ENCODE measurements at regions not wholly inside any gene's neighbourhood (a gene's known extent, or its start where the extent isn't known, plus 50 kb on each side); places are given as distances from the start of the nearest gene placed in this dataset.

- DNase-seq = no peak
Measured at GRCh38 chr5:167965710-167966109, 325.7 kb upstream of the WWC1 start.

- no peak for DNase-seq
Measured at GRCh38 chr5:167966979-167967378, 324.5 kb upstream of the WWC1 start.

- no peak for DNase-seq
Measured at GRCh38 chr5:167967494-167968177, 323.8 kb upstream of the WWC1 start.

GRCh38 chr5:167968837-167969236 is 322.6 kb upstream of the WWC1 start:
- no peak for DNase-seq

DNA sequence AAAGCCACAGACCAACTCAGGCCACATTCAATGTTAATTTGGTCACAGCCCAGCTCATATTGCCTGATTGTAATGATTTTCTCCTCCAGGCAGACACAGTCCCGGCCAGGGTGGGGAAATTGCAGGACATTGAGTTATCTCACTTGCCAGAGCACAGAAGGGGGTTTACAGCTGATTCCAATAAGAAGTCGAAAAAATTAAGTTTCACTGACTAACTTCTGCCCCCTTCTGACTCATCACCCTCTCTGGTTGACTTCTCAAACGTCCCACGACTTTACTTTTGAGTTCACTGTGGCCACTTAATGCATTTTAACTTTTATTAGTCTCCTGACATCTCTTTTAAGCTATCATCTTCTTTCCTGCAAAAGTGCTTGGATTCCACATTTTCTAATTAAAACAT is 321.4 kb upstream of the WWC1 start:
- DNase-seq = no peak

- no peak for DNase-seq
Measured at GRCh38 chr5:167971706-167972105, 319.7 kb upstream of the WWC1 start.

- DNase-seq = no peak
Measured at GRCh38 chr5:167973126-167973525, 318.3 kb upstream of the WWC1 start.

DNA sequence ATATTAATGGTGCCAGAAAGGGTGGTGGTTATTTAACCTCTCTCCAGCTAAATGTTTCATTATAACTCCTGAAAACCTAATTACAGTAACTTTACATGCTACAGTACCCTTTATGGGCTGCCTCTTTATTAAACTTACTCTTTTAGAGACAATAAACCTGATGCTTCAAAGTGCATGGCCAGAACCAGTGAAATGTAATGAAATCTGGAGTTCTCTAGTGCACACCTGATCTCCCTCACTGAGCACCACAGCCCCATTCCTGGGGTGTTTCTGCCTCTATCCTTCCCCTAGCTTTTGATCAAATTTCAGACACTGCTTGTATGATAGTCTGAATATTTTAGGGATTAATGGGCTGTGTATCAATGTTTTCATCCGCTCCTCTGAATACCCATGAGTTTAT is 306.5 kb upstream of the WWC1 start:
- DNase-seq = no peak

DNA sequence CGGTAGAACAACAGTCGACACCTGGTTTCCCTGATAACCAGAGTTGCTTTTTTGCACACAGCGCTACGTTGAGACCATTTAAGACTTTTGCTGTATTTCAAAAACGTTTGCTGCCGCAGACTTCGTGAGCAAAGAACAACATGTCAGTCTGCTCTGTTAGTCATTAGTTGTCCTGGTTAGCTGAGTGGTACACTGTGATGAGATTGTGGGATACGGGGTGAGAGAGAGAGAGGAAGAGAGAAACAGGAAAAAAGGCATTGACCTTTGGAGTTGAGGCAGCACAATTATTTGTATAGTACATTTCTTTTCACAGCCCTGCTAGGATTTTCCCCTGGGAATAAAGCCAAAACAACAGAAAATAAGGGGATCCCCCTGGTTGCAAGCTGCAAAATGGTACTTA is 306.1 kb upstream of the WWC1 start:
- no peak for DNase-seq

- DNase-seq = no peak
Measured at GRCh38 chr5:167987490-167988280, 303.8 kb upstream of the WWC1 start.

DNA sequence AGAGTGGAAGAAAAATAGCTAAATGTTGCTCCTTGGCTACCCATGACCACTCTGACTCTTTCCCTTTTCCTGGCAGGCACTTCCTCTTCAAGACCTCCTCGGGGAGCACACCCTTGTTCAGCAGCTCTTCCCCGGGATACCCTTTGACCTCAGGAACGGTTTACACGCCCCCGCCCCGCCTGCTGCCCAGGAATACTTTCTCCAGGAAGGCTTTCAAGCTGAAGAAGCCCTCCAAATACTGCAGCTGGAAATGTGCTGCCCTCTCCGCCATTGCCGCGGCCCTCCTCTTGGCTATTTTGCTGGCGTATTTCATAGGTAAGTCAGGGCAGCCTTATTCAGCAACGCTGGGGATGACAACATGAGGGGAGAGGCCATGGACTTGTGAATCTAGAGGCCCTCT is 298.6 kb upstream of the WWC1 start:
- DNase-seq = no peak

DNA sequence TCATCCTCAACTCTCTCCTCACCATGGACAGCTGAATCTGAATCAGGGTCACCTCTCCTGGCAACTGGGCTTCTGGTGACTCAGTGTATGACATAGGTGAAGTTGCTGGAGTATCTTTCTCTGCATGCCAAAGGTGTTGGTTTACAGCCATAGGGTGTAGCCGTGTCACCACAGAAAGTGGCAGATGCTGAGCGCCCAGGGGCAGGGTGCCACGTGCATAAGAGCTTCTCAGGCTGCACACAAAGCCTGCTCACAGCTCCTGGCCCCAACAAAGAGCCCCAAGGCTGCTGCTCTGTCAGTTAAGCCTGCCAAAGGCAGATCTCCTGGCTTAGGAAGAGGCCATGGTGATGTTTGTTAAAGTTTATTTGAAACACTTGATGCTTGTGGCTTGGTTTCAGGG is 297.7 kb upstream of the WWC1 start:
- DNase-seq = no peak

DNA sequence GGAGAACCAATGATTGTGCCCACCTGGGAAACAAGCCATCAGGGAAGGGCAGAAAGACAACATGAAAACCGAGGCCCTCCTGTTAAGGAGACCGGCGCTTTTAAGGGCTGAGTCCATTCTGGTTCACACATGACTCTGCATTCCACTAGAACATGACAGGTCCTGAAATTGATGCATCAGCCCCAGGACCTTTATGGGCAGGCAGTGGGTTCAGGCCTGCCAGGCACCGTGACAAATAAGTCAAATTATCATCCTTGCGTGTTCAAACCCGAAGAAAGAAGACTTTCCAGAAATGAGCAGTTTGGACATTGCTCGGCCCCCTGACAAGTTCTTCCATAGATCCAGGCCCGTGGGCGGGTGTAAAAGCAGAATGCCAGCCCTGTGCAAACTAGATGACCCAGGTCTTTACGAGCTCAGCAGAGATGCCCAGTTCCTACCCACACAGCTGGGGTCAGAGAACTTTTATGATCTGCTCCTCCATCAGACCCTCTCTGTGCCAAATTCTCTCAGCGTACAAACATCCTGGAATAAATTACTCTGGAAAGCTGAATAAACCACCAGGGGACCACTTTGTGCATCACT is 295.5 kb upstream of the WWC1 start:
- DNase-seq = no peak

GRCh38 chr5:167998148-167998767 is 293.2 kb upstream of the WWC1 start:
- DNase-seq = no peak

- DNase-seq = no peak
Measured at GRCh38 chr5:167999182-167999581, 292.3 kb upstream of the WWC1 start.

DNA sequence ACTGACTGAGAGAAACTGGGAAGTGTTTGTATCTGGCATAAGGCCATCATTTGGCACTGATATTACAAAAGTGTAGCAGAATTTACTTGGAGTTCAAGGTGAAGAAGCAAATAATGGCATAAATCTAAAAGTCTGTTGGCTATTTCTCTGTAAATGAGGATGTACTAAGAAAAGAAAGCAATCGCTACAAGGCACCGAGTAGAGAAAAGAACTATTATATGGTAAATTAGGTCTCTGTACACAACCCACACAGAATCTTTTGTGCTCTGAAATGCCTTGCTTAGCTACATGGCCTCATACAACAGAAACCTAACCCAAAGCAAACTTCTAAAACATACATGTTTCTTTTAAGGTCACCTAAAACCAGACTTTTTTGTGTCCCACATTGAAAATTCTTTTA is 290.1 kb upstream of the WWC1 start:
- no peak for DNase-seq

DNA sequence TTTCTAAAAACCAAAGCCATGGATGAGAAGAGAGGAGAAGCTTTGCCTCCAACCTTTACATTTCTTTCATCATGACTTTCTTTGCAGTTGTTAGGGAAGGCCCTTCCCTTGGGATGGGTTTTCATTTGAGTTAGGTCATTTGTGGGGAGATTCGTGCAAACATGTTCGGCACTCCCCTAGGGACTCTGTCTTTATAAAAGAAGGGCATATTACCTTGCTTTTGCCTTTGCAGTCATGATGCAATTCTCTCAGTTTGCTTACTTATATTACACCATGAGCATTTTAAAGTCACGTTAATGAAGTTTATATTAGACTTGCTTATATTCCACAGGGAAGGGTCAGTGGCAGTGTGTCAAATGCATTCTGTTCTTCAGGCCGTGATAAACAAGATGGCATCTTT is 289.3 kb upstream of the WWC1 start:
- no peak for DNase-seq

GRCh38 chr5:168005093-168005492 is 286.4 kb upstream of the WWC1 start:
- no peak for DNase-seq

DNA sequence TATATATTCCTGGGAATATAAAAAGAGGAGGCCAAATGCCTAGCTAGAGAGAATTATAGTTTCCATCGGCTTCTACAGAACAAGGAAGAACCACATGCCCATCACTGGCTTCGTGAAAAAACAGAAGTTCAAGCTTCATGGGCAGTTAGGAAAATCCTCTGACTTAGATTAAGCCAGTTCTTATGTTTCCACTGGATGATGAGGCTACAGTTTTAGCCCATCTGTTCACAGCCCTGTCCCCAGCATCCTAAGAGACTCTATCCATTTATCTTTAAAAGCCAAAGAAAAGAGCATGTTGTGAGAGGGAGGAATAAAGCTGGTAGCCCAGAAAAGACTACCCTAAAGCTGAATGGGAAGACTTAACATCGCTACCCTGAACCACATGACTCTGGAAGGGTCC is 285.5 kb upstream of the WWC1 start:
- DNase-seq = no peak

GRCh38 chr5:168006456-168007130 is 284.9 kb upstream of the WWC1 start:
- DNase-seq = no peak

DNA sequence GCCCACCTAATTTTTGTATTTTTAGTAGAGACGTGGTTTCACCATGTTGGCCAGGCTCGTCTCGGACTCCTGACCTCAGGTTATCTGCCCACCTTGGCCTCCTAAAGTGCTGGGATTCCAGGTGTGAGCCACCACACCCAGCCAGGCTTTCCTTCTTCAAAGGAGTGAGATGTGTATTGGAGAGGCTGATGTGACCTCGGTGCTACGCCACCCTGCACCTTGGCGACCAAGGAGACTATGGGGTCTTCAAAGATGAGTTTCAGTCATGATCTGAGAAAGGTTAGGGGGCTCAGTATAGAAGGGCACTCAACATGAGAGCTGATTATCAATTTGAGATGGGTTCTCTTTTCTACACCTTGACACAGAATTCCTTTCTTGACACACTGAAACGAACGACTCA is 284.2 kb upstream of the WWC1 start:
- no peak for DNase-seq

- DNase-seq = no peak
Measured at GRCh38 chr5:168008555-168008954, 282.9 kb upstream of the WWC1 start.

DNA sequence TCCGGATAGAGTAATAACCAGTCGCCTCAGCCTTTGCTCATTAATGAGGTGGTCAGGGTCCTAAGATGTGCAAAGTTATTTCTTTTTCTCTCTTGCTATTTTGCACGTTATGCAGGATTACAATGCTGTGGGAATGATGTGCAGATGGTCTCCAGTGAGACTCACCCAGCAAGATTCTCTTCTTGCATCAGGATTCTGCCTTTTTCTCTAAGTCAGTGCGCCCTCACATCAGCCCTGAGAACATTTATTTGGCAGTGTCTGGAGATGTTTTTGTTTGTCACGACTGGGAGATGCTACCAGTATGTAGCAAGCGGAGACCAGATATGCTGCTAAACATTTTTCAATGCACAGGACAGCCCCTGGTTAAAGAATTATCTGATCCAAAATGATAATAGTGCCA is 280.3 kb upstream of the WWC1 start:
- no peak for DNase-seq

Measured in inflammatory macrophage treated with lipopolysaccharide for 4 hours (primary cell).